Lower lobe of right lung (tissue), 2 donors: ENCODE measurements at regions not wholly inside any gene's neighbourhood (a gene's known extent, or its start where the extent isn't known, plus 50 kb on each side); places are given as distances from the start of the nearest gene placed in this dataset.

ENCODE experiments used
- ATAC-seq, 2 donors: fragments of 200-7000 bp; cut with Tn5 transposase; one replicate each; pipeline ENCODE4 v1.9.1; 2020 to 2022; ENCODE audit warnings: mild to moderate bottlenecking in 2 of 2, moderate library complexity in 2 of 2
- DNase-seq: peaks from one replicate; pipeline ENCODE4 v3.0.0-alpha.2; 2020
- H3K27ac ChIP-seq: fragments of 200-600 bp; one replicate; pipeline ENCODE4 v1.8.0; 2022
- H3K27me3 ChIP-seq: fragments of 200-600 bp; one replicate; pipeline ENCODE4 v1.8.0; 2022; ENCODE audit warnings: low read depth
- H3K36me3 ChIP-seq: fragments of 200-600 bp; one replicate; pipeline ENCODE4 v1.8.0; 2022; ENCODE audit warnings: mild to moderate bottlenecking
- H3K4me1 ChIP-seq: fragments of 200-600 bp; one replicate; pipeline ENCODE4 v1.8.0; 2022
- H3K4me3 ChIP-seq: fragments of 200-600 bp; one replicate; pipeline ENCODE4 v1.8.0; 2022; ENCODE audit warnings: mild to moderate bottlenecking
- H3K9me3 ChIP-seq: fragments of 200-600 bp; one replicate; pipeline ENCODE4 v1.8.0; 2022
- intact Hi-C: fragments of 100-400 bp; cut with DNase I; formaldehyde crosslinking; loops from one replicate; pipeline ENCODE4 v1.11.0; 2022
- TF ChIP-seq, protein P1 (sequence below): fragments of 200-600 bp; IDR thresholded peaks from one replicate; pipeline ENCODE4 v1.8.0; 2022; ENCODE audit warnings: antibody characterized with exemption, mild to moderate bottlenecking
- donor health status: DM: no; HTN: yes; CAD: no; lungs with severe emphysema.

DNA sequence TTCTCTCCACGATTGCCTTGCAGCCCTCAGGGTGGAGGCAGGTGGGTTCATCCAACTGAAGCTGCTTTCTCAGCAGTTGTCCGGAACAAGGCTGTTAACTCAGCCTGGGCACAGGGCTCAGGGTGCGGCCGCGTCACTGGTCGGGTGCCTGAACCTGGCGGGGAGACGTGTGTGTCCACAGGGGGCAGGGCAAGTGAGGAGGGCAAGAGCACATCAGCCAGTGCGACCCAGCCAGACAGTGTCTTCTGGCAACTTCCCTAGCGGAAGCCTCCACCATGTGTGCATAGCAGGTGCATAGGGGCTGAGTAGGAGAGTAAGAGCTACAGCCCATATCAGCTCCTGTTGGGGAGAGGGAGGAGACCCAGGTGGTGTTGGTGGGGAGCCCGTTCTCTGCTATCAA, 150.4 kb upstream of the THRB start:
- Histone ChIP-seq H3K36me3 (no peaks in the 10 kb centered on the region), H3K27me3 (no peaks in the 10 kb centered on the region), H3K9me3 (no peaks in the 10 kb centered on the region), H3K27ac (no peak overlapping the region), H3K4me1 (peaks cover 7% of the 10 kb centered on the region), H3K4me3 (no peak overlapping the region)
- DNase-seq (no peak), ATAC-seq (no peak)
- TF ChIP-seq, protein P1, sequence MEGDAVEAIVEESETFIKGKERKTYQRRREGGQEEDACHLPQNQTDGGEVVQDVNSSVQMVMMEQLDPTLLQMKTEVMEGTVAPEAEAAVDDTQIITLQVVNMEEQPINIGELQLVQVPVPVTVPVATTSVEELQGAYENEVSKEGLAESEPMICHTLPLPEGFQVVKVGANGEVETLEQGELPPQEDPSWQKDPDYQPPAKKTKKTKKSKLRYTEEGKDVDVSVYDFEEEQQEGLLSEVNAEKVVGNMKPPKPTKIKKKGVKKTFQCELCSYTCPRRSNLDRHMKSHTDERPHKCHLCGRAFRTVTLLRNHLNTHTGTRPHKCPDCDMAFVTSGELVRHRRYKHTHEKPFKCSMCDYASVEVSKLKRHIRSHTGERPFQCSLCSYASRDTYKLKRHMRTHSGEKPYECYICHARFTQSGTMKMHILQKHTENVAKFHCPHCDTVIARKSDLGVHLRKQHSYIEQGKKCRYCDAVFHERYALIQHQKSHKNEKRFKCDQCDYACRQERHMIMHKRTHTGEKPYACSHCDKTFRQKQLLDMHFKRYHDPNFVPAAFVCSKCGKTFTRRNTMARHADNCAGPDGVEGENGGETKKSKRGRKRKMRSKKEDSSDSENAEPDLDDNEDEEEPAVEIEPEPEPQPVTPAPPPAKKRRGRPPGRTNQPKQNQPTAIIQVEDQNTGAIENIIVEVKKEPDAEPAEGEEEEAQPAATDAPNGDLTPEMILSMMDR, result no peak
- intact Hi-C loops, result no loop called here

DNA sequence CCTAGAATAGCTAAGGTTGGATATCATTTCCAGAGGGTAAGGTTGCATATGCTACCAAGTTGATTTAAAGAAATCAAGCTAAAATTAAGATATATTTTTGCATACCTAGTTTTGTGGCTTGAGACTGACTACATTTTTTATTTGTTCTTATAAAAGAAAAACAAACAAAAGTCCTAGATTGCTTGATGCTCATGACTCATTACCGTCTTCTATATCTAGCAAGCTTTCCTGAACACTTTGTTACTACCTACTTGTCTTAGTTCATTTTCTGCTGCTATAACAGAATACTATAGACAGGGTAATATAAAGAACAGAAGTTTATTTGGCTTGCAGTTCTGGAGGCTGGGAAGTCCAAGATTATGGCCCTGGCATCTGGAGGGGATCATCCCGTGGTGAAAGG, 152.1 kb upstream of the THRB start:
- Histone ChIP-seq H3K36me3 (no peaks in the 10 kb centered on the region), H3K4me3 (no peak overlapping the region), H3K9me3 (no peaks in the 10 kb centered on the region), H3K27me3 (no peaks in the 10 kb centered on the region), H3K27ac (no peak overlapping the region), H3K4me1 (no peaks in the 10 kb centered on the region)
- ATAC-seq, result no peak
- no peak for DNase-seq
- intact Hi-C loops, result no loop called here
- TF ChIP-seq, protein P1, result no peak

DNA sequence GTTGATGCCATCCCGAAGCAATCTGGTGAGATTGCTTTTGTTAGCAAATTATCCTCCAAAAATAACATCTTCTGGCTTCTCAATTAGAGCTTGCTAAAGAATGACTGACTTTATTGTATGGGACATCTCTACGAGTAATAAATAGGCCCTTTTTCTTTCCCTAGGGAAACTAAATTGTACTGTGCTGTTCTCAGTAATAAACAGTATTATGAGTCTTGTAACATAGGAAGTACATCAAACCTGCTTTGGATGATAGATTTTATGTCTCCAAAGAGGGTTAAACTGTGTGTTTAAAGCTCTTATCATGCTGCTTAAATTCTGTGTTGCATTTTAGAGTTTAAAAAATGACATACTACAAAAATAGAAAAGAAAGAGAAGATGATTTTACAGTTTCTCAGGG, 153.4 kb upstream of the THRB start:
- H3K27me3 ChIP-seq, result no peaks in the 10 kb centered on the region
- H3K36me3 ChIP-seq, result no peaks in the 10 kb centered on the region
- H3K4me3 ChIP-seq, result no peak overlapping the region
- DNase-seq (no peak), ATAC-seq (no peak)
- intact Hi-C loops, result no loop called here
- no peaks in the 10 kb centered on the region for H3K9me3 ChIP-seq
- H3K4me1 ChIP-seq, result no peaks in the 10 kb centered on the region
- H3K27ac ChIP-seq, result no peak overlapping the region
- TF ChIP-seq, protein P1, result no peak

DNA sequence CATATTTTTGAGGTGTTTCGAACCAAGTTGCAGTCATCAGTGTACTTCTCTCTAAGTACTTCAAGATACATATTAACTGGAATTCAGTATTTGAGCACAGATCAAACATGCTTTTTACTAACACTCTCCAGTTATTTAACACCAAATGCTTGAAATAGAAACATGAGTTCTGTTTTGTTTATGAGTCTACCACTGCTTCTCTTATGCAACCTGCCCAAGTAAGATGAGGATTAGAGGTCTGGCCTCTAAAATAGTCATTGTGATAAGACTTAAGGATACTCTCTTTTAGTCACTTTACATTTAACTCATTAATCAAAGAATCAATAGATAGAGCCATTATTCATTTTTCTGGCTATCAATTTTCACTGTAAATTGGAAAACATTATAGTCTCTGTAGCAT, 156.2 kb upstream of the THRB start:
- Histone ChIP-seq H3K4me3 (no peak overlapping the region), H3K36me3 (no peaks in the 10 kb centered on the region), H3K9me3 (peaks cover 4% of the 10 kb centered on the region), H3K4me1 (no peaks in the 10 kb centered on the region), H3K27ac (no peak overlapping the region), H3K27me3 (no peaks in the 10 kb centered on the region)
- intact Hi-C loops, result no loop called here
- TF ChIP-seq, protein P1, result no peak
- ATAC-seq (no peak), DNase-seq (no peak)

DNA sequence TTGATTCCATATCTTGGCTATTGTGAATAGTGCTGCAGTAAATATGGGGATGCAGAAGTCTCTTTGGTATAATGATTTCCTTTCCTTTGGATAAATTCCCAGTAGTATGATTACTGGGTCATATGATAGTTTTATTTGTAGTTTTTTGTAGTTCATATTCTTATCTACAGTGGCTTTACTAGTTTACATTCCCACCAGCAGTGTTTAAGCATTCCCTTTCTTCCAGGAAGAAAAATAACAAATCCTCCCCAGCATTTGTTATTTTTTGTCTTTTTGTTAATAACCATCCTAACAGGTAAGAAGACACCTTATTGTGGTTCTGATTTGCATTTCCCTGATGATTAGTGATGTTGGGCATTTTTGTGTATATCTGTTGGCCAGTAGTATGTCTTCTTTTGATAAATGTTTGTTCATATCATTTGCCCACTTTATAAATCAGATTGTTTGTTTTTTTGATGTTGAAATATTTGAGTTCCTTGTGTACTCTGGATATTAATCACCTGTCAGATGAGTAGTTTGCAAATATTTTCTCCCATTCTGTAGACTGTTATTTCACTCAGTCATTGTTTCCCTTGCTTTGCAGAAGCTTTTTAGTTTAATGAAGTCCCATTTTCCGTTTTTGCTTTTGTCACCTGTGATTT, 163.3 kb upstream of the THRB start:
- intact Hi-C loops, result no loop called here
- no peak overlapping the region for H3K27ac ChIP-seq
- no peaks in the 10 kb centered on the region for H3K36me3 ChIP-seq
- no peaks in the 10 kb centered on the region for H3K4me1 ChIP-seq
- DNase-seq (no peak), ATAC-seq (no peak)
- no peak overlapping the region for H3K4me3 ChIP-seq
- no peaks in the 10 kb centered on the region for H3K27me3 ChIP-seq
- TF ChIP-seq, protein P1, result no peak
- H3K9me3 ChIP-seq, result peaks cover 10% of the 10 kb centered on the region
